Amniotic epithelial cell (primary cell): ENCODE measurements at regions not wholly inside any gene's neighbourhood (a gene's known extent, or its start where the extent isn't known, plus 50 kb on each side); places are given as distances from the start of the nearest gene placed in this dataset.
A peak's percentile ranks its signal among the peaks of the same experiment; 100 is the strongest.

Experiments
- DNase-seq: peaks from one replicate; pipeline ENCODE4 v3.0.0-alpha.2; 2010; ENCODE audit warnings: low read depth

- peak; percentile 49 for DNase-seq
Measured at GRCh38 chr15:66832664-66833063, 130.6 kb downstream of the SMAD6 start.

GRCh38 chr15:66833371-66833770 is 131.3 kb downstream of the SMAD6 start:
- no peak for DNase-seq

- DNase-seq = no peak
Measured at GRCh38 chr15:66833803-66834202, 131.8 kb downstream of the SMAD6 start.

- DNase-seq = no peak
Measured at GRCh38 chr15:66834881-66835878, 133.1 kb downstream of the SMAD6 start.

GRCh38 chr15:66836231-66837030 is 134.4 kb downstream of the SMAD6 start:
- no peak for DNase-seq

GRCh38 chr15:66838202-66838601 is 136.2 kb downstream of the SMAD6 start:
- no peak for DNase-seq

- DNase-seq = peak; percentile 57
Measured at GRCh38 chr15:66838671-66839239, 136.7 kb downstream of the SMAD6 start.

- no peak for DNase-seq
Measured at GRCh38 chr15:66839506-66840112, 137.6 kb downstream of the SMAD6 start.

GRCh38 chr15:66840615-66841390 is 138.8 kb downstream of the SMAD6 start:
- no peak for DNase-seq

- peak; percentile 86 for DNase-seq
Measured at GRCh38 chr15:66841953-66842681, 140.1 kb downstream of the SMAD6 start.

- peak; percentile 69 for DNase-seq
Measured at GRCh38 chr15:66842710-66843441, 140.8 kb downstream of the SMAD6 start.

- no peak for DNase-seq
Measured at GRCh38 chr15:66843581-66843980, 141.5 kb downstream of the SMAD6 start.

- DNase-seq = no peak
Measured at GRCh38 chr15:66844041-66844746, 142.2 kb downstream of the SMAD6 start.

- no peak for DNase-seq
Measured at GRCh38 chr15:66844747-66845145, 142.7 kb downstream of the SMAD6 start.

- no peak for DNase-seq
Measured at GRCh38 chr15:66845266-66845785, 143.3 kb downstream of the SMAD6 start.

- peak; percentile 55 for DNase-seq
Measured at GRCh38 chr15:66846031-66846430, 144.0 kb downstream of the SMAD6 start.

- DNase-seq = no peak
Measured at GRCh38 chr15:66846811-66847210, 144.8 kb downstream of the SMAD6 start.

GRCh38 chr15:66847565-66847991 is 145.5 kb downstream of the SMAD6 start:
- no peak for DNase-seq

- DNase-seq = no peak
Measured at GRCh38 chr15:66848116-66848515, 146.1 kb downstream of the SMAD6 start.
